ENCODE measurements at regions not wholly inside any gene's neighbourhood (a gene's known extent, or its start where the extent isn't known, plus 50 kb on each side); places are given as distances from the start of the nearest gene placed in this dataset.

GRCh38 chr2:239882781-239883180 lies 142.4 kb downstream of the NDUFA10 start:
- Histone ChIP-seq H3K4me1 (ENCODE audit: control insufficient read depth, insufficient read depth, low read length) (no peaks in the 10 kb centered on the region), H3K4me2 (ENCODE audit: control insufficient read depth, insufficient read depth) (no peak overlapping the region), H3K27ac (ENCODE audit: control insufficient read depth, insufficient read depth) (no peak overlapping the region), H3K79me2 (ENCODE audit: control insufficient read depth, insufficient read depth, low read length) (no peaks in the 10 kb centered on the region), H3K9me3 (replicated peaks; ENCODE audit: control insufficient read depth, insufficient read depth, low read length) (peaks cover 6% of the 10 kb centered on the region; the same call in 2 of the 3 replicates), H3K9ac (ENCODE audit: control insufficient read depth, insufficient read depth, low read length) (no peak overlapping the region), H3K4me3 (no peak overlapping the region), H3K27me3 (replicated peaks in 1 of 2; ENCODE audit: control insufficient read depth in 2 of 2, insufficient read depth in 2 of 2, low read length in 1 of 2) (no peaks in the 10 kb centered on the region; a peak in 1 of 4 replicates), H2AFZ (ENCODE audit: control insufficient read depth, low read depth, low read length) (no peak overlapping the region), H3K36me3 (ENCODE audit: control insufficient read depth in 2 of 2, insufficient read depth in 2 of 2, low read length in 1 of 2) (no peaks in the 10 kb centered on the region), H4K20me1 (ENCODE audit: control insufficient read depth, insufficient read depth) (no peaks in the 10 kb centered on the region)
- FAIRE-seq (no peak), ATAC-seq (no peak), DNase-seq (ENCODE audit: low read depth, low spot score) (no peak)
- CTCF ChIA-PET, result no interaction called here
- BruUV-seq (replicated peaks), result no TSS peak
- WGBS (ENCODE audit: insufficient coverage, insufficient replicate concordance, low lambda C conversion rate, missing lambda C conversion rate), result 3% methylated on average over 4 of the region's 4 CpGs
- POLR2A ChIA-PET, result no interaction called here
- in situ Hi-C loops (cut with MboI) (loop anchor here (10.0 kb wide), 1 partner anchor 848 kb away; no protein-coding TSS in a partner anchor), intact Hi-C loops (cut with micrococcal nuclease; ENCODE audit: unreplicated experiment) (loop anchor here (5.0 kb wide), 1 partner anchor 845 kb away; no protein-coding TSS in a partner anchor)
- RAD21 ChIA-PET (ENCODE audit: unreplicated experiment), result no interaction called here
- SMC1A ChIA-PET (ENCODE audit: uncharacterized antibody, unreplicated experiment), result interaction anchor here (0.6 kb wide), 1 partner anchor 252 kb away, joined by 3 read pairs; no protein-coding TSS in a partner anchor
- TF ChIP-seq RCOR1 (conservative IDR thresholded peaks at IDR 0.05; ENCODE audit: low read depth, low read length) (no peak), NRF1 (conservative IDR thresholded peaks at IDR 0.05; ENCODE audit: low read depth, low read length) (no peak), STAT1 (conservative IDR thresholded peaks at IDR 0.05) (no peak), WRNIP1 (IDR thresholded peaks at IDR 0.05; ENCODE audit: borderline replicate concordance, low read depth, low read length) (no peak), USF2 (IDR thresholded peaks at IDR 0.05; ENCODE audit: borderline replicate concordance, low read depth, low read length) (no peak), RB1 (IDR thresholded peaks at IDR 0.05; ENCODE audit: borderline replicate concordance) (no peak), BCL3 (IDR thresholded peaks at IDR 0.05; ENCODE audit: borderline replicate concordance, insufficient read depth, low read depth, low read length, poor library complexity, severe bottlenecking) (no peak), EP300 (IDR thresholded peaks at IDR 0.05; ENCODE audit: borderline replicate concordance in 1 of 2, control insufficient read depth in 1 of 2, low read depth in 2 of 2, low read length in 2 of 2) (no peak), ASH2L (IDR thresholded peaks at IDR 0.05; ENCODE audit: borderline replicate concordance, low read depth) (no peak), RAD51 (IDR thresholded peaks at IDR 0.05) (no peak), FOXM1 (IDR thresholded peaks at IDR 0.05; ENCODE audit: low read depth, low read length) (no peak), PAX5 (IDR thresholded peaks at IDR 0.05; ENCODE audit: borderline replicate concordance, low read depth, low read length) (no peak), E4F1 (IDR thresholded peaks at IDR 0.05; ENCODE audit: borderline replicate concordance, partially characterized antibody) (no peak), PRDM15 (CRISPR knock-in tag; IDR thresholded peaks at IDR 0.05) (no peak), CHD1 (IDR thresholded peaks at IDR 0.05; ENCODE audit: low read depth, low read length) (no peak)

Data from GM12878 (cell line).